NCI-H1105 (cell line): ENCODE measurements at regions not wholly inside any gene's neighbourhood (a gene's known extent, or its start where the extent isn't known, plus 50 kb on each side); places are given as distances from the start of the nearest gene placed in this dataset.
"Not testable (repeated sequence)": the region's sequence is repeated elsewhere in the genome, so short reads cannot be mapped to it uniquely, and the experiment has no call there.

Experiments
- DNase-seq: peaks from one replicate; lab custom pipeline; 2025; lab: John Stamatoyannopoulos, UW

GRCh38 chr10:123221418-123221817, 67.2 kb downstream of the BUB3 start:
- DNase-seq, result no peak

- no peak for DNase-seq
Observed at GRCh38 chr10:123222832-123223231, 68.6 kb downstream of the BUB3 start.

GRCh38 chr10:123227706-123228105, 73.5 kb downstream of the BUB3 start:
- DNase-seq, result no peak

GRCh38 chr10:123229927-123230630, 75.9 kb downstream of the BUB3 start:
- no peak for DNase-seq

- DNase-seq, result not testable (repeated sequence)
Observed at GRCh38 chr10:123232879-123233278, 78.7 kb downstream of the BUB3 start.

- not testable (repeated sequence) for DNase-seq
Observed at GRCh38 chr10:123235014-123235413, 80.8 kb downstream of the BUB3 start.

GRCh38 chr10:123236126-123236525, 81.9 kb downstream of the BUB3 start:
- DNase-seq, result no peak

GRCh38 chr10:123240250-123240649, 86.0 kb downstream of the BUB3 start:
- DNase-seq, result no peak

GRCh38 chr10:123240776-123241175, 86.6 kb downstream of the BUB3 start:
- DNase-seq, result no peak

GRCh38 chr10:123241391-123242141, 87.4 kb downstream of the BUB3 start:
- DNase-seq, result no peak

- no peak for DNase-seq
Observed at GRCh38 chr10:123244747-123245146, 90.5 kb downstream of the BUB3 start.

- no peak for DNase-seq
Observed at GRCh38 chr10:123245264-123245663, 91.1 kb downstream of the BUB3 start.

- no peak for DNase-seq
Observed at GRCh38 chr10:123249894-123250293, 95.7 kb downstream of the BUB3 start.

GRCh38 chr10:123250640-123251039, 96.4 kb downstream of the BUB3 start:
- DNase-seq, result no peak

- no peak for DNase-seq
Observed at GRCh38 chr10:123252779-123253178, 98.6 kb downstream of the BUB3 start.

- not testable (repeated sequence) for DNase-seq
Observed at GRCh38 chr10:123254343-123254742, 100.1 kb downstream of the BUB3 start.

- peak; percentile 57 for DNase-seq
Observed at GRCh38 chr10:123257904-123258456, 103.8 kb downstream of the BUB3 start.

- DNase-seq, result no peak
Observed at GRCh38 chr10:123259081-123259480, 104.9 kb downstream of the BUB3 start.

GRCh38 chr10:123259791-123260190, 105.6 kb downstream of the BUB3 start:
- no peak for DNase-seq

GRCh38 chr10:123262456-123262855, 108.3 kb downstream of the BUB3 start:
- no peak for DNase-seq

- DNase-seq, result no peak
Observed at GRCh38 chr10:123266971-123267370, 112.8 kb downstream of the BUB3 start.

GRCh38 chr10:123269017-123269552, 114.9 kb downstream of the BUB3 start:
- no peak for DNase-seq

GRCh38 chr10:123269675-123270074, 115.5 kb downstream of the BUB3 start:
- no peak for DNase-seq
